ENCODE measurements at regions not wholly inside any gene's neighbourhood (a gene's known extent, or its start where the extent isn't known, plus 50 kb on each side); places are given as distances from the start of the nearest gene placed in this dataset.
A peak's percentile ranks its signal among the peaks of the same experiment; 100 is the strongest.
"Not testable (repeated sequence)": the region's sequence is repeated elsewhere in the genome, so short reads cannot be mapped to it uniquely, and the experiment has no call there.

DNA sequence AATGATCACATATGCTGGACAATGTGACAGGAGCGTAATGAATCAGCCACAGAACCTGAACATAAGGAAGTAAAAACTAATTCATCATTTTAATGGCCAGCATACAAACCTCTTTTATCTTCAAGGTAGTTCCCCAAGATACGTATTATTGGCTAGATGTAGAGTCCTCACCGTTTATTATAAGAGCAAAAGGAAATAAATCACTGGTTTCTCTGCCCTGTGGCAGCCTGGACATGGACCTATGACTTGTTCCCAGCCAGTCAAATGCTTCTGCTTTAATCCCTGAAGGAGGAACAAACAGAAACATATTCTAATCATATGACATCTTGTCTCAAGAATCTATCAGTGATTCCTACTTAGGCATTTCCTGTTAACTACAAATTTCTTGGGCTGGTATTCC lies 86.8 kb upstream of the FAM241A start:
- peak; percentile 60 for DNase-seq

GRCh38 chr4:112060212-112060611 lies 85.0 kb upstream of the FAM241A start:
- DNase-seq: peak; percentile 46

DNA sequence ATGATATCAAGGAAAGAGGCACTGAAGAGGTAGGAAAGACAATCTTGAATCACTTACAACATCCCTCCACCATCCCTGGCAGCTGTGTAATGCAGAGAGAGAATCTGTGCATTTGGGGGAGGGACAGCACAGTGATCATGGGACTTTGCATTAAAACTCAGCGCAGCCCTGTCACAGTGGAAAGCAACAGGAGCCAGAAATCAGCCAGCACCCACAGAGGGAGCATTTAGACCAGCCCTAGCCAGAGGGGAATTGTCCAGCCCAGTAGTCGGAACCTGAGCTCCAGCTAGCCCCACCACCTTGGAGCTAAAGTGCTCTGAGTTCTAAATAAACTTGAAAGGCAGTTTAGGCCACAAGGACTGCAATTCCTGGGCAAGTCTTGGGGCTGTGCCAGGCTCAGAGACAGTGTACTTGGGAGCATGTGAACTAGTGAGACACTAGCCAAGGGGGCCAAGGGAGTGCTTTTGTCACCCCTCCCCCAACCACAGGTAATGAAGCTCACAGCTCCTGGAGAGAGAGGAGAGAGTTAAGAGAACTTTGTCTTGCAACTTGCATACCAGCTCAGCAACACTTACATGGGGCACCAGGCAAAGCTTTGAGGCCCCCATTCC lies 83.9 kb upstream of the FAM241A start:
- DNase-seq: no peak

- DNase-seq: peak; percentile 15
Observed at GRCh38 chr4:112063260-112063659, 82.0 kb upstream of the FAM241A start.

DNA sequence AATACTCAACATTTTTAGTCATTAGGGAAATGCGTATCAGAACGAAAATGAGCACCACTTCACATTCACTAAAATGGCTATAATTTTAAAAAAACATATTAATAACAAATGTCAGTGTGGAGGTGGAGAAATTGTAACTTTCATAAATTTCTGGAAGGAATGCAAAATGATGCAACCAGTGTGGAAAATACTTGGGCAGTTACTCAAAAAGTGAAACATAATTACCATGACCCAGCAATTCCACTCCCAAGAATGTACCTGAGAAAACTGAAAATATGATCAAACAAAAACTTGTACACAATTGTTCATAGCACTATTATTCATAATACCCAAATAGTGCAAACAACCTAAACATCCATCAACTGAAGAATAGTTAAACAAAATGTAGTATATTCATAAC lies 76.1 kb upstream of the FAM241A start:
- DNase-seq: peak; percentile 17

DNA sequence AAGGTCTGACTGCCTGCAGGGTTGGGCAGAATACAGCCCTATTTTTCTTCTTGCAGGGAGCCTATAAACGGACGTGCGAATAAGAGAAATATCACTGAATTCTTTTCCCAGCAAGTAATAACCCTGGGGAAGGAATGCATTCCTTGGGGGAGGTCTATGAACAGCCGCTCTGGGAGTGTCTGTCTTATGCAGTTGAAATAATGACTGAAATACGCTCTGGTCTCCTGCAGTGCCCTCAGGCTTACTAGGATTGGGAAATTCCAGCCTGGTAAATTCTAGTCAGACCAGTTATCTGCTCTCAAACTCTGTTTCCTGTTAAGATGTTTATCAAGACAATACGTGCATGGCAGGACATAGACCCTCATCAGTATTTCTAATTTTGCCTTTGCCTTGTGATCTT lies 72.1 kb upstream of the FAM241A start:
- DNase-seq: no peak

- peak; percentile 63 for DNase-seq
Observed at GRCh38 chr4:112075129-112075753, 70.0 kb upstream of the FAM241A start.

- DNase-seq: no peak
Observed at GRCh38 chr4:112075906-112076305, 69.3 kb upstream of the FAM241A start.

DNA sequence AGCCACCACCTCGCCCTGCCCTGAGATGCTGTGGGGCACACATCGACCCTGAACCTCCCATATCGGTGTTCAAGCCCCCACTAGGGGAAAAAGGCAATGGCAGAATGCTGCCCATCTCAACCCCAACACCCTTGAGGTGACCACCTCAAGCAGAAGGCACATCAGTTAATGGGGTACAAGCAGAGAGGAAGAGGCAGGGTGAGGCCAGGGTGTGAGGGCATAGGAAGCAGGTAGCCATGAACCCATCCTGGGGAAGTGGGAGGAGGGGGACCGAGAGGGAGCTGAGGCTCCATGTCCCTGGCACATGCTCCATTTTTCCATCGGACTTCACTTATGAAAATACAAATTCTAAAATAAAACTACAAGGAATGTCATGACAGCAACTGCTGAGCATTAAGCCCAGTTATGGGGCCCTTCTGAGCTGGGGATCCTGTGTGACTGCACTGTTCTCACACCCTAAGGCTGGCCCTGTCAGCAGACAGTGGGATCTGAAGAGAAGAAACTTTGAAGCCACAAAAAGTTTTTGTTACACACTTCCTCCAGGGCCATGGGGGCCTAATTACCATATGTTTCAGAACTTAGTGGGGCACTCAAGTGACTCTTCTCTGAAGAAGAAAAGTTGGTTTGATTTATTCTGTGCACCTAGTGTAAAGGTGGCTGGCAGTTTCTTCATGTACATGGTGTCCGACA lies 68.2 kb upstream of the FAM241A start:
- no peak for DNase-seq

DNA sequence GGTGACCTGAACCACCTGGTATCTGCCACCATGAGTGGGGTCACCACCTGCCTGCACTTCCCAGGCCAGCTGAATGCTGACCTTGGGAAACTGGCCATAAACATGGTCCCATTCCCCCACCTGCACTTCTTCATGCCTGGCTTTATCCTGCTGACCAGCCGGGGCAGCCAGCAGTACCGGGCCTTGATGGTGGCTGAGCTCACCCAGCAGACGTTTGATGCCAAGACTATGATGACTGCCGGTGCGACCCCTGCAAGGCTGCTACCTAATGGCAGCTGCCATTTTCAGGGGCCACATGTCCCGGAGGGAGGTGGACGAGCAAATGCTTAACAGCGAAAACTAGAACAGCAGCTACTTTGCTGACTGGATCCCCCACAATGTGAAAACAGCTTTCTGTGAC lies 67.5 kb upstream of the FAM241A start:
- DNase-seq: no peak

GRCh38 chr4:112082954-112083586 lies 62.2 kb upstream of the FAM241A start:
- peak; percentile 88 for DNase-seq

DNA sequence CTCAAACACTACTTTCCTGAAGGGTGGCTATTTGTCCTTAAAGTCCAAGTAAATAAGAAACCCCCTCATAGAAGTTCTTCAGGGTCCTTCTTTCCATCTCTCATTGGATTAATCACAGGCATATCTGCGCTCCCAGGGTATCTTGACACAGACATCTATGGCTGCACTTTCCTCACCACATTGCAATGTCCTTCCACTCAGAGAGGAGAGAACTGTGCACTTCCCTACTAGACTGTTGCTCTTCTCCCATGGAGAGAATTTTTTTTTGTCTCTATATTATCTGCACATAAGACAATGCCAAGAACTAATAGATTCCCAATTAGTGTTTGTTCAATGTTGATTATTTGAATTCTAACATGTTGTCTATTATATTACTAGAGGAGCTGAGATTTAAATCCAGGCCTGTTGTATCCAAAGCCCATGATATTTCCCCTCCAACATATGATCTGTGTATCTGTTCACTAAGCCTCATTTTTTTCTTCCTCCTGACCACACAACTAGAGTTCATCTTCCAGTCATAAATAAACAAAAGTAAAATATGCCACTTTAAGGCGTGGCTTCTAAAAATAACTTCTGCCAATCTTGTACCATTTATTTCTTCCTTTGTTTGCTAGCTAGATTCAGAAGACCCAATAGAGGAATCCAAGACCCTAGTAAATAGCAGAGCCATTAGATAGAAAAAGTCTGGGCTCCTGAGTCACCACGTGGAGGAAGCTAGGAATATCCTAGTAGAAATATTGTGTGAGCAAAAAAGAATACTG lies 61.5 kb upstream of the FAM241A start:
- DNase-seq: peak; percentile 18

- DNase-seq: no peak
Observed at GRCh38 chr4:112085156-112086035, 59.9 kb upstream of the FAM241A start.

GRCh38 chr4:112086036-112086434 lies 59.2 kb upstream of the FAM241A start:
- no peak for DNase-seq

GRCh38 chr4:112086661-112087060 lies 58.6 kb upstream of the FAM241A start:
- DNase-seq: not testable (repeated sequence)

- not testable (repeated sequence) for DNase-seq
Observed at GRCh38 chr4:112092330-112092729, 52.9 kb upstream of the FAM241A start.

DNA sequence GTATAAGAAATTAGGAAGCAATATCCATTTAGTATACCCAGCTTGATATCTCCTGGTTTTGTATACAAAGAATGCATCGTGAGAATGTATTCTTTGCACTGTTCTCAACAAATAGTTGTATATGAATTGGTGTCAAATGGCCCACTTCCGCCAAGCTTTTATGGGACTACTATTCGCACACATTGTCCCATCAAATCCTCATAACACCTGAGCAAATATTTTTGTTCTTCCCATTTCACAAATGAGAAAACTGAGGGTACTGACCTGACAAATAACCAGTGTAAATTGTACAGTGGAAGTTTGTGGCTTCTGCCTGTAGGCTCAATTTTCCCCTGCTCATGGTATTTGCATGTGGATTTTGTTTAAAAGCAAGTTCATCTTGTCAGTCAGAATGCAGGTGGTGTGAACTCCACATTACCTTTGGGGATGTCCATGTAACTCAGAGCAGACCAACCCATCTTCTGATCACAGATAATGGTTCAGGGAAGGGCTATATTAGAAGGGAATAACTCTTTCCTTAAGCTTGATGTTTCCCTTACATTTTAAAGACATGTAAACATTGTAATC lies 51.5 kb upstream of the FAM241A start:
- DNase-seq: no peak

DNA sequence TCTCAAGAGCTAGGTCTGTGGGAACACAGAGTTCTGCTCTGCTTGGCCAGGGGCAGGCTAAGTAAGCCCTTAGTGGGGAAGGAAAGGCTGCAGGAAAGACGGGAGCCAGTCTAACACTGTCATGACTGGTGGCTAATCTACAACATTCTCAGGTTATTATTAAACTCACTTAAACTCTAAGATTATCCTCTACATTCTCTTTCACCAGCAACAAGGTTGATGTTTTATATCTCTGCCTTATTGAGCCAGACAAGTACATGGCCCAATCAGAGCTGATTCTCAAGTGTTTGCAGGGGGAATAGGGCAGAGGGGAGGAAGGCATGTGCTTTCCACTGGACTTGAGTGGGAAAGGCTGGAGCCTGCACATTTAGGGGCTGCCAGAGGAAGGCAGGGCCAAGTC lies 50.9 kb upstream of the FAM241A start:
- DNase-seq: no peak
